HPDE6-E6E7 (cell line): ENCODE measurements at regions not wholly inside any gene's neighbourhood (a gene's known extent, or its start where the extent isn't known, plus 50 kb on each side); places are given as distances from the start of the nearest gene placed in this dataset.
"Not testable (repeated sequence)": the region's sequence is repeated elsewhere in the genome, so short reads cannot be mapped to it uniquely, and the experiment has no call there.

Experiments used
- DNase-seq: peaks from one replicate; pipeline ENCODE4 v3.0.0; 2011; ENCODE audit warnings: missing footprints; ENCODE audit errors: extremely low spot score

- no peak for DNase-seq
These were observed 111.4 kb upstream of the JCAD start for GRCh38 chr10:30170814-30171213.

DNA sequence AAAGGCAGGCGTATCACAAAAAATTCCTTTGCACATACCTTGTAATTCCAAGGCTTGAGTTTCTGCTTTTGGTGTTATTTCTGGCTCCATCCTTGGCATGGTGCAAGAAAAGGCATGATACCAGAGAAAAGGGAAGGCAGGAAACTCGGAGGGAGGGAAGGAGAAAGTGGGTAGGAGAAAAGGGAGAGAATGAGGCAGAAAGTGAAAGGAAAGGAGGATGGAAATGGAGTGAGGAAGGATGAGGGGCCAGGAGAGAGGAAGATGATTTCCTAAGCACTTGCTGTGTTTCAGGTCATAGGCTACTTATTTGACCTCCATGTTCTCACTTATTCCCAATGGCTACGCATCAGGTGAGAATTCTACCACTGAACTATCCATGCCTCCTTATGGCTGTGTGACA, 110.8 kb upstream of the JCAD start:
- no peak for DNase-seq

GRCh38 chr10:30169342-30169741, 110.0 kb upstream of the JCAD start:
- no peak for DNase-seq

DNA sequence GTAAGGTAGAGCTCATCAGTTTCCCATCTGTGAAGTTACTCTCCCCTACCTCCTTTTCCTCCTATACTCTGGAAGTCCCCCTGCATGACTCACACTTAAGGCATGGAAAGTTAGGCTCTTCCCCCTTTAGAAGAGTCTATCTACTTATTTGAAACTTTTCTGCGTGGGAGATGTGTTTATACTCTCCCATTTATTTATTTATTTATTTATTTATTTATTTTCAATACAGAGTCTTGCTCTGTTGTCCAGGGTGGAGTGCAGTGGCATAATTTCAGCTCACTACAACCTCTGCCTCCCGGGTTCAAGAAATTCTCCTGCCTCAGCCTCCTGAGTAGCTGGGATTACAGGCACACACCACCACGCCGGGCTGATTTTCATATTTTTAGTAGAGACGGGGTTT, 107.5 kb upstream of the JCAD start:
- no peak for DNase-seq

DNA sequence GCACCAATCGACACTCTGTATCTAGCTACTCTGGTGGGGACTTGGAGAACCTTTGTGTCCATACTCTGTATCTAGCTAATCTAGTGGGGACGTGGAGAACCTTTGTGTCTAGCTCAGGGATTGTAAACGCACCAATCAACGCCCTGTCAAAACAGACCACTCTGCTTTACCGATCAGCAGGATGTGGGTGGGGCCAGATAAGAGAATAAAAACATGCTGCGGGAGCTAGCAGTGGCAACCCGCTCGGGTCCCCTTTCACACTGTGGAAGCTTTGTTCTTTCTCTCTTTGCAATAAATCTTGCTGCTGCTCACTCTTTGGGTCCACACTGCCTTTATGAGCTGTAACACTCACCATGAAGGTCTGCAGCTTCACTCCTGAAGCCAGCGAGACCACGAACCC, 104.0 kb upstream of the JCAD start:
- not testable (repeated sequence) for DNase-seq

- DNase-seq = not testable (repeated sequence)
These were observed 103.4 kb upstream of the JCAD start for GRCh38 chr10:30162796-30163195.

DNA sequence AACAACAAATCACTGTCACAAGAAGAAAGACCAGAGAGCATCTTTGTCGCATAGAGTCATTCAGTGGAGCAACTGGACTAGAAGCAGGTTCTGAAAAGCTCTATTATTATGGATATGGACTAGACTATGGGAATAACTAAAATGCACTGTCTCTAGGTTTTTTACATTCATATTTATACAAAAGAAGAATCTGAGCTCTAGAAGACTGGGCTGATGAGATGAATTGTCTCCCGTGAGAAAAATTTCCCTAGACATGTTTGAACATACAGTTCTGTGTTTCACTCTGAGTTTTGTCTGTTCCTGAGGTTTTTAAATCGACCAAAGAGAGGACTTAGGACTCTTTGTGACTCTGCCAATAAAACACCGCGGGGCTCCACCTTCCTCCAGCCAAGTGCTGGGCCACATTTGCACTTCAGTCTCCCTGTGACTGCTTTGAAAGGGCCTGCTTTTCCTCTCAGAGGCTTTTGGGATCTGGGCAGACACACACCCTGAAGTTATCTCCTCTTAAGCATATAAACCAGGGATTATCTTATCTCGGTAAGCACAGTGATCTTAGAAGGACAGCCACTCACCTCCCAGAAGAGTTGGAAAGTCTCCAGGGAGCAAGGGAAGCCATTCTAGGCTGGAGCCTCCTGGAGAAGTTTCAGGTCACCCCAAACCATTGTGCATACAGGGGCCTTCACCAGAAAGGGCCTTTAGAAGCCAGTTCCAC, 101.0 kb upstream of the JCAD start:
- no peak for DNase-seq

- DNase-seq = not testable (repeated sequence)
These were observed 100.2 kb upstream of the JCAD start for GRCh38 chr10:30159614-30160013.

DNA sequence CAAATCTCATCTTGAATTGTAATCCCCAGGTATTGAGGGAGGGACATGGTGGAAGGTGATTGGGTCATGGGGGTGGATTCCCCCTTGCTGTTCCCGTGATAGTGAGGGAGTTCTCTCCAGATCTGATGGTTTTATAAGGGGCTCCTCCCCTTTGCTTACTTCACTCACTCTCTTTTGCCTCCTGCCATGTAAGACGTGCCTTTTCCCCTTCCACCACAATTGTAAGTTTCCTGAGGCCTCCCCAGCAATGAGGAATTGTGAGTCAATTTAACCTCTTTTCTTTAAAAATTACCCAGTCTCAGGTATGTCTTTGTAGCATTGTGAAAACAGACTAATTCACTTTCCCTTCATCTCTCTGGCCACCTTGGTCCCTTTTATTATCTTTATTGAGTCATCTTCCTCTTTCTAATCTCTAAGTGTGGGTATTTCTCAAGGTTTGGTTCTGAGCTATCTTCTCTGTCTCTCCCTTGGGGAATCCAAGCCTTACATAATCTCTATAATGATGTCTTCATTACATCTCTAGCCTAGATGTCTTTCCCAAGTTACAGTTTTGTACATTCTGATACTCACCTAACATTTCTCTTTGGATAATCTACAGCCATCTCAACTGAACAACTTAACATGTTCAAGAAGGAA, 99.1 kb upstream of the JCAD start:
- DNase-seq = no peak

GRCh38 chr10:30155401-30155800, 96.0 kb upstream of the JCAD start:
- DNase-seq = no peak

- DNase-seq = no peak
These were observed 95.2 kb upstream of the JCAD start for GRCh38 chr10:30154561-30154960.

DNA sequence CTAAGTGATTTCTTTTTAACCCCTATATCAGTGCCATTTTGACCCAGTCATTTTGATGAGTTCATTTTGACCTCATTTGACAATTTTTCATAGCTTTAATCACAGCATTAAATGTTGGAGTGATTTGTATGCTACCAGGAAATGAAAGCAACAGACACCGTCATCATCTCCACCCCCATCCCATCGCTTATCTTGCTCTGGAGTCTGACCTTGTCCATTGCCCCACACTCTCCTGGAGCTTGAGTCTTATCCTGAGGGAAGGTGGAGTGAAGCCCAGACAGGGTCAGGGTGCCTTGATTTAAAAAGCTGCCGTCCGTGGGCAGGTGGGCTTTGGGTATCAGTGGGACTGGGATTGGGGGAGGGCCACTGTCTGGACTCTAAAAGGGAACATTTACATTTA, 94.7 kb upstream of the JCAD start:
- DNase-seq = no peak

- DNase-seq = peak; percentile 3
These were observed 92.4 kb upstream of the JCAD start for GRCh38 chr10:30151581-30152389.

DNA sequence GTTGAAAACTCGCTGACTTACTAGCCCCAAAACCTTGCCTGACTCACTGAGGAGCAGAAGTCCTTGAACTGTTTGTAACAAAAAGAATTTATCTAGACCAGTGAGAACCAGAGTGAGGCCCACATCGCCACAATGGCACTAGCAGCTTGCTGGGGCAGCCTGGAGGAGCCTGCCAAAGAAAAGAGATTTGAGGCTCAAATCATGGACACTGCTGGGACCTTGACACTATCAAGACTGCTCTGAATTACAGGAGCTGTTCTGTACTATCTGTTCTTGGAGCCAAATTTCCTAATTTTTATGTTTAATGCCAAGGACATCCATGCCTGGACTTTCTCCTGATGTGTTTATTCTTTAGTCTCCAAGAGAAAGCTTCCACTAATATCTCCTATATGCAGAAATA, 82.0 kb upstream of the JCAD start:
- no peak for DNase-seq

DNA sequence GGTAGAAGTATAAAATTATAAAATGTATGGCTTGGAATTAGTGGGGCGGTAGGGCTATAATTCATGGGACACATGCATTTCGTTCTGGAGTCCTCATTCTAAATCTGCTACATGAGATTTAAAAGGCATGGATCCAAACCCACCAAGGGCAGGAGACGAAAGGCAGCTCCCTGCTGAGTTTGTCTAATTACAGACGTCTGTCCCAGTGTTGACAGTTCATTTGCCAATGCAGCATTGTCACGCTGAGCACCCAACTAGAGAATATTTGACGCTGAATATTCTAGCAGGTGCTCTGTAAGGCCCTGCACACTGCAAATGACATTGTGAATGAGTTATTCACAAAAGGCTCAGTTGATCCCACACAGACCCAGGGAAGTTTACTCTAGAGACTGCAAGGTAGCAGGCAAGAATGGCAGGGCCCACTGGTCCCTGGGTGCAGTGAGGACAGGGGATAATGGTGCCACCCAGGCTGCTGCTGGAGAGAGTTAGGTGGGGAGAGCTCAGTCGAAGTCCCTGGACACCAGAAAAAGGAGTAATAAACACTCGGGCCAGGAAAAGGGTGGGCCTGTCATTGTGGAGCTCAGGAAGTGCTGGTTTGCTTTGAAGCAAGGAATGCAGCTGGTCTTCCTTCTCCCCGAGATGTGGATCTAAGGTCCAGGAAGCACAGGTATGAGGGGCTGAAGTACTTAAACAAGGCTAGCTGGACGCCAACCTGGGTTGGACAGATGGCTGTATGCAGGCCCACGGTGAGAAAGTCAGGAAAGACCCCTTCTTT, 75.0 kb upstream of the JCAD start:
- no peak for DNase-seq

DNA sequence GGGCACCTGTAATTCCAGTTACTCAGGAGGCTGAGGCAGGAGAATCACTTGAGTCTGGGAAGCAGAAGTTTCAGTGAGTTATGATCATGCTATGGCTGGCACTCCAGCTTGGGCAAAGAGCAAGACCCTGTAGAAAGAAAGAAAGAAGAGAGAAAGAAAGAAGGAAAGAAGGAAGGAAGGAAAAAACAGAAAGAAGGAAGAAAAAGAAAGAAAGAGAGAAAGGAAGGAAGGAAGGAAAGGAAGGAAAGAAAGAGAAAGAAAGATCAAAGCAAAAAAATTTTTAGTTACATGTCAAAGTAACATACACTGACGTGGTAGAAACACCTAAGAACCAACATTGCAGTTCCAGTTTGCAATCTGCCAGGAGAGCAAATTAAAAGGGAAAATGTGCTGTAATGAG, 73.8 kb upstream of the JCAD start:
- no peak for DNase-seq

DNA sequence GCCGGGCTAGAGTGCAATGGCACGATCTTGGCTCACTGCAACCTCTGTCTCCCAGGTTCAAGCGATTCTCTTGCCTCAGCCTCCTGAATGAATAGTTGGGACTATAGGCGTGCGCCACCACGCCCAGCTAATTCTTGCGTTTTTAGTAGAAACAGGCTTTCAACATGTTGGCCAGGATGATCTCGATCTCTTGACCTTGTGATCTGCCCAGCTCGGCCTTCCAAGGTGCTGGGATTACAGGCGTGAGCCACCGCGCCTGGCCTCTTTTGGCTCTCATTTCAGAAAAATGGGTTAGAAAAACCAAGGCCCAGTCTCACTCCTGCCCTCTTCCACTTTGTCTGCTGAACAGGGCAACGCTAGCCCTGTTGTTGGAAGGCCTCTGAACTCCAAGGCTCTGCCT, 72.0 kb upstream of the JCAD start:
- DNase-seq = not testable (repeated sequence)

GRCh38 chr10:30129326-30129725, 69.9 kb upstream of the JCAD start:
- not testable (repeated sequence) for DNase-seq

DNA sequence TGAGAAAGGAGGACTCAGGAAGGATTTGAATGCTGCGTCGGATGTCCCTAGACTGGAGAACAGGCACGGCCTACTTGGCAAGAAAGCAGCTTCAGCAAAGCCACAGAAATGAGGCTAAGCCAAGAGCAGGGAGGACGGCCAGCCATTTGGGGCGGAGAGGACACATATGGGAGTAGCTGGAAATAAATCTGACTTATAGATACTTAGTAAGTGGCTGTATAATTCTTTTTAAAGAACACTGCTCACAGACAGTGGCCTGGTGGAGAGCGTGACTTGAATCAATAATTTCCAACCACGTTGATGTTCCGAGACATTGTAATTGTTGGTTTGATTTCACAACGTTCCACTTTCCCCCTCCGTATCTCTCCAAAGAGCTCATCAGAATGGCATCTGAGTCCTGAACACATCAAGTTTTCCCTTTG, 67.7 kb upstream of the JCAD start:
- no peak for DNase-seq

DNA sequence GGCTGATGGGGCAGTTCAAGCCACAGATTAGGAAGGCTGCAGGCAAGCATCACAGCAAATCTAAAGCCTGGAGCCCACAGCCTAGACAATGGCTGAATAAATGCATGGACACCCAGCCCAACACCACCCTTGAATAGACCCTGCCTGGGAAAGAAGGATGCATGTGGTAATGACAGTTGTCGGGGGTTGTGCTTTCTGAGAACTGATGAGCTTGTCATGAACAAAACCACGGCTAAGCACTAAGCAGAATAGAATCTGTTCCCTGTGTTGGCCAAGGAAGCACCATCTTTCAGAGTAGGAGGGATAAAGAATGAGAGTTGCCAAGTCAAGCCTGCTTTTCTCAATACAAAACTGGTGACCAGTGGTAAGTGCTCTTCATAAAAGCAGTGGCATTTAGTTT, 66.1 kb upstream of the JCAD start:
- no peak for DNase-seq

DNA sequence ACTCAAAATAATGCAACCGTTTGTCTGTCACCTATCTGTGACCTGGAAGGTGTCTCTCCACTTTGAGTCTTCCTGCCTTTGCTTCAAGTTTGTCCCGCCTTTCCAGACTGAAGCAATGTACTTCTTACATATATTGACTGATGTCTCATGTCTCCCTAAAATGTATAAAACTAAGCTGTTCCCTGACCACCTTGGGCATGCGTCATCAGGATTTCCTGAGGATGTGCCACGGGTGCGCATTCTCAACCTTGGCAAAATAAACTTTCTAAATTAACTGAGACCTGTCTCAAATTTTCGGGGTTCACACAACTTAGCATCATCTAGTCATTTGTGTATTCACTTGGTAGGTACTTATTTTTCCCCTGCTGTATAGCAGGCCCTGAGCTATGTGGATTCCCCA, 65.3 kb upstream of the JCAD start:
- no peak for DNase-seq

DNA sequence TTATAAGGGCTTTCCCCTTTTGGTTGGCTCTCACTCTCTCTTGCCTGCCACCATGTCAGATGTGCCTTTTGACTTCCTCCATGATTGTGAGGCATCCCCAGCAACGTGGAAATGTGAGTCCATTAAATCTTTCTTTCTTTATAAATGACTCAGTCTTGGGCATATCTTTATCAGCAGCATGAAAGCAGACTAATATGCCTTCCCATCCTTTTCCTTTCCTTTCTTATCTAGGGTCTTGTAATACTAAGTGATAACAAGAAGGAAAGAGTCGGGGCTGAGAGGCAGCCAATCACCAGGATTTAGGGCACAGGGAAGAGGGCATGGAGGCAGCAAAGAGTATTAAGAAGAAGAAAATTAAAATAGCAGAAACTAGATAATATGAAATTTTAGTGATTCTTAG, 62.0 kb upstream of the JCAD start:
- no peak for DNase-seq
